ENCODE measurements at regions not wholly inside any gene's neighbourhood (a gene's known extent, or its start where the extent isn't known, plus 50 kb on each side); places are given as distances from the start of the nearest gene placed in this dataset.

GRCh38 chr3:94304954-94305353 lies 242.1 kb downstream of the NSUN3 start:
- Histone ChIP-seq H3K4me1 (replicated peaks in 1 of 2; ENCODE audit: control insufficient read depth in 2 of 2, insufficient read depth in 2 of 2, low read length in 2 of 2) (no peaks in the 10 kb centered on the region), H4K20me1 (replicated peaks; ENCODE audit: control insufficient read depth, insufficient read depth, low read length) (no peaks in the 10 kb centered on the region), H3K27ac (ENCODE audit: extremely low read depth, low read depth, low read length) (no peak overlapping the region), H3K9ac (ENCODE audit: insufficient read depth in 1 of 2, low read depth in 2 of 2, low read length in 2 of 2) (no peak overlapping the region), H3K9me3 (replicated peaks; ENCODE audit: control insufficient read depth, insufficient read depth, low read depth, low read length) (no peaks in the 10 kb centered on the region), H3K36me3 (ENCODE audit: control insufficient read depth, insufficient read depth, low read length) (no peaks in the 10 kb centered on the region), H3K4me2 (ENCODE audit: insufficient read depth, low read length) (no peak overlapping the region), H3K79me2 (ENCODE audit: control insufficient read depth, insufficient read depth, low read length) (no peaks in the 10 kb centered on the region), H3K4me3 (no peak overlapping the region), H2AFZ (ENCODE audit: low read depth, low read length) (no peak overlapping the region), H3K9me1 (ENCODE audit: control insufficient read depth, insufficient read depth, low read length) (no peaks in the 10 kb centered on the region), H3K27me3 (ENCODE audit: control insufficient read depth in 2 of 2, insufficient read depth in 2 of 2, low read length in 2 of 2) (no peaks in the 10 kb centered on the region)
- DNase-seq (ENCODE audit: extremely low read depth in 1 of 4, low spot score in 3 of 4), result no peak
- in situ Hi-C loops (cut with MboI), result no loop called here
- CTCF ChIA-PET (ENCODE audit: low intra/inter-chr PET ratio), result no interaction called here
- ATAC-seq, result no peak
- POLR2A ChIA-PET, result no interaction called here
- intact Hi-C loops (cut with micrococcal nuclease), result no loop called here
- WGBS (ENCODE audit: insufficient coverage, low coverage, missing lambda C conversion rate), result 0% methylated on average over 5 of the region's 5 CpGs
- FAIRE-seq, result no peak
- no TSS peak for BruUV-seq (replicated peaks)
- TF ChIP-seq PCBP2 (IDR thresholded peaks at IDR 0.05; ENCODE audit: low read depth, low read length, poor library complexity, severe bottlenecking), result no peak
- no peak for TF ChIP-seq NCOA4 (IDR thresholded peaks at IDR 0.05; ENCODE audit: partially characterized antibody)
- TF ChIP-seq, protein P1, sequence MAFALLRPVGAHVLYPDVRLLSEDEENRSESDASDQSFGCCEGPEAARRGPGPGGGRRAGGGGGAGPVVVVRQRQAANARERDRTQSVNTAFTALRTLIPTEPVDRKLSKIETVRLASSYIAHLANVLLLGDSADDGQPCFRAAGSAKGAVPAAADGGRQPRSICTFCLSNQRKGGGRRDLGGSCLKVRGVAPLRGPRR (CRISPR knock-in tag; IDR thresholded peaks at IDR 0.05), result no peak
- TF ChIP-seq HMGN3 (IDR thresholded peaks at IDR 0.05; ENCODE audit: borderline replicate concordance, extremely low read depth, insufficient read length, low read depth, low read length), result no peak
- no peak for TF ChIP-seq FOXM1 (IDR thresholded peaks at IDR 0.05; ENCODE audit: low read depth)
- no peak for TF ChIP-seq FOXM1 (CRISPR knock-in tag; IDR thresholded peaks at IDR 0.05; ENCODE audit: low read depth)
- no peak for TF ChIP-seq MTA1 (IDR thresholded peaks at IDR 0.05; ENCODE audit: borderline replicate concordance)
- no peak for TF ChIP-seq SIX5 (IDR thresholded peaks at IDR 0.05; ENCODE audit: borderline replicate concordance in 1 of 2, insufficient read depth in 1 of 2, low read depth in 1 of 2, low read length in 2 of 2)
- no peak for TF ChIP-seq SREBF2 (CRISPR knock-in tag; IDR thresholded peaks at IDR 0.05)
- no peak for TF ChIP-seq JUN (IDR thresholded peaks at IDR 0.05; ENCODE audit: borderline replicate concordance, low read depth, low read length)
- TF ChIP-seq JUN (CRISPR knock-in tag; IDR thresholded peaks at IDR 0.05; ENCODE audit: borderline replicate concordance), result no peak
- no peak for TF ChIP-seq ZNF274 (IDR thresholded peaks at IDR 0.05; ENCODE audit: borderline replicate concordance, low read depth, low read length)
- TF ChIP-seq ZBTB49 (CRISPR knock-in tag; IDR thresholded peaks at IDR 0.05; ENCODE audit: borderline replicate concordance), result no peak

Measured in K562 (cell line).